Ovary (tissue), 7 donors: ENCODE measurements at regions not wholly inside any gene's neighbourhood (a gene's known extent, or its start where the extent isn't known, plus 50 kb on each side); places are given as distances from the start of the nearest gene placed in this dataset.

Experiments
- DNase-seq, 5 donors: peaks; one replicate each; pipeline ENCODE4 v3.0.0-alpha.2; 2019 to 2020
- H3K27ac ChIP-seq, 2 donors: fragments of 200-600 bp; one replicate each; pipeline versions ENCODE4 v1.5.1 to v1.8.0; 2019 to 2022
- H3K27me3 ChIP-seq: fragments of 200-600 bp; one replicate; pipeline ENCODE4 v1.8.0; 2022
- H3K36me3 ChIP-seq: fragments of 200-600 bp; sonication (generic); one replicate; pipeline ENCODE4 v1.5.1; 2019
- H3K4me1 ChIP-seq: one replicate; pipeline ENCODE4 v1.8.1; 2013; ENCODE audit warnings: mild to moderate bottlenecking, moderate library complexity; ENCODE audit not compliant: insufficient read depth
- H3K4me3 ChIP-seq: fragments of 200-600 bp; sonication (generic); one replicate; pipeline ENCODE4 v1.5.1; 2017
- H3K9me3 ChIP-seq, 2 donors: fragments of 200-600 bp in 1 of 2; sonication (generic) in 1 of 2; one replicate each; pipeline versions ENCODE4 v1.5.1 to v1.8.1; 2013 to 2019; ENCODE audit warnings: mild to moderate bottlenecking in 1 of 2, moderate library complexity in 1 of 2
- EP300 ChIP-seq: sonication (generic); formaldehyde crosslinking; IDR thresholded peaks from one replicate; pipeline ENCODE4 v1.6.1; 2017; ENCODE audit warnings: antibody characterized with exemption
- POLR2A ChIP-seq: fragments of 450-650 bp; IDR thresholded peaks from one replicate; pipeline ENCODE4 v1.6.1; 2017; ENCODE audit warnings: antibody characterized with exemption, mild to moderate bottlenecking, moderate library complexity
- WGBS, 3 donors: extraction: QIAGEN DNeasy Blood & Tissue Kit in 1 of 3; methylation state at CpG; one replicate each; pipeline versions ENCODE4 v1.1.5 to v1.1.7; 2013 to 2017; 5-methylcytosine and 5-hydroxymethylcytosine counted together
- intact Hi-C, 4 donors: fragments of 100-400 bp; cut with DNase I; formaldehyde crosslinking; loops; one replicate each; pipeline versions ENCODE4 v1.11.0 to v1.15.1; 2022 to 2023
- TF ChIP-seq, protein P1 (sequence below), 3 donors: fragments of 450-650 bp in 2 of 3; fragments of 200-600 bp in 1 of 3; IDR thresholded peaks; one replicate each; pipeline versions ENCODE4 v1.5.1 to v1.8.0; 2016 to 2022; ENCODE audit warnings: antibody characterized with exemption in 3 of 3, mild to moderate bottlenecking in 1 of 3
- donor health status: DM: no; HTN: no; CAD: no; lungs with moderate emphysema.
- donor health status: DM: no; HTN: no; CAD: no.
- donor health status: Bipolar disorder and iron deficiency.
- donor health status: DM: no; HTN: no; CAD: no.
- donor health status: DM: yes; HTN: yes; CAD: no.

- no peaks in the 10 kb centered on the region for H3K27me3 ChIP-seq
- TF ChIP-seq, protein P1, sequence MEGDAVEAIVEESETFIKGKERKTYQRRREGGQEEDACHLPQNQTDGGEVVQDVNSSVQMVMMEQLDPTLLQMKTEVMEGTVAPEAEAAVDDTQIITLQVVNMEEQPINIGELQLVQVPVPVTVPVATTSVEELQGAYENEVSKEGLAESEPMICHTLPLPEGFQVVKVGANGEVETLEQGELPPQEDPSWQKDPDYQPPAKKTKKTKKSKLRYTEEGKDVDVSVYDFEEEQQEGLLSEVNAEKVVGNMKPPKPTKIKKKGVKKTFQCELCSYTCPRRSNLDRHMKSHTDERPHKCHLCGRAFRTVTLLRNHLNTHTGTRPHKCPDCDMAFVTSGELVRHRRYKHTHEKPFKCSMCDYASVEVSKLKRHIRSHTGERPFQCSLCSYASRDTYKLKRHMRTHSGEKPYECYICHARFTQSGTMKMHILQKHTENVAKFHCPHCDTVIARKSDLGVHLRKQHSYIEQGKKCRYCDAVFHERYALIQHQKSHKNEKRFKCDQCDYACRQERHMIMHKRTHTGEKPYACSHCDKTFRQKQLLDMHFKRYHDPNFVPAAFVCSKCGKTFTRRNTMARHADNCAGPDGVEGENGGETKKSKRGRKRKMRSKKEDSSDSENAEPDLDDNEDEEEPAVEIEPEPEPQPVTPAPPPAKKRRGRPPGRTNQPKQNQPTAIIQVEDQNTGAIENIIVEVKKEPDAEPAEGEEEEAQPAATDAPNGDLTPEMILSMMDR (IDR thresholded peaks at IDR 0.05) = no peak
- TF ChIP-seq EP300 (no peak), POLR2A (no peak)
- intact Hi-C loops = no loop called here
- no peaks in the 10 kb centered on the region for H3K36me3 ChIP-seq
- no peak for DNase-seq
- 67 to 80% (median 72%) methylated on average over 4 of the region's 4 CpGs for WGBS, 3 donors
- no peaks in the 10 kb centered on the region for H3K9me3 ChIP-seq
- H3K4me1 ChIP-seq = no peaks in the 10 kb centered on the region
- H3K4me3 ChIP-seq = no peak overlapping the region
- H3K27ac ChIP-seq = no peak overlapping the region
Measured at GRCh38 chr4:181846934-181847333, 396.3 kb upstream of the TENM3 start.

GRCh38 chr4:181848357-181848756, 394.8 kb upstream of the TENM3 start:
- H3K27ac ChIP-seq = no peak overlapping the region
- intact Hi-C loops = no loop called here
- no peaks in the 10 kb centered on the region for H3K9me3 ChIP-seq
- H3K4me3 ChIP-seq = no peak overlapping the region
- no peak for DNase-seq
- H3K27me3 ChIP-seq = no peaks in the 10 kb centered on the region
- no peak for TF ChIP-seq EP300
- TF ChIP-seq, protein P1 (IDR thresholded peaks at IDR 0.05) = no peak
- no peak for TF ChIP-seq POLR2A
- H3K36me3 ChIP-seq = no peaks in the 10 kb centered on the region
- 90 to 93% (median 91%) methylated on average over 6 of the region's 6 CpGs for WGBS, 3 donors
- no peaks in the 10 kb centered on the region for H3K4me1 ChIP-seq

GRCh38 chr4:181849472-181849871, 393.7 kb upstream of the TENM3 start:
- WGBS, 3 donors = 50 to 58% (median 56%) methylated on average over 2 of the region's 2 CpGs

DNA sequence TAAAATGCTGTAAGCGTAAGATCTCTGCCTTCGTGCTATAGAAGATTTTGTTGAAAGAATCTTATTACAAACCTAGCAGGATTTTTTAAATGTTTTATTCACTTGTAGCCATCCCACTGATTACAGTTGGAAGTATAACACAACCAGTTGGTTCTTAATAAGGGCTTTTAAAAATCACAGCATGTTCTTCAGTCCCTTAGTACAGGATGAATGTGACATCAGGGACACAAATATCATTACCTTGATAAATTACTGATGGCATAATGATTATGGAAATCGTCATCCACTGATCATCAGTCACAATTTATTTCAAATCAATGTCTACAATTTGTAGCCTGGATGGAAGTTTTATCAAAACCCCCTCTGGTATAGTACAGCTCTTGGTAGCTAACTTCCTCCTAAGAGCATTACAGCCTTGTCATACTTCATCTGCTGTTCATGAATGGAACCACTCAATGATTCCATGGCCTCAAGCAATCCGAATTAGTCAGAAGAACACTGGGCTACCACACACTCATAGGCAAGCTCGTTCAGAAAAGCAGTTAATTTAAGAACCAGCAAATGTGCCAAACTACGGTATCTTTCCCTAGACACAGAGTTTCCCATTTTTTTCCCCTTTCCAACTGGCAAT, 389.2 kb upstream of the TENM3 start:
- no peak for TF ChIP-seq EP300
- TF ChIP-seq, protein P1 (IDR thresholded peaks at IDR 0.05) = no peak
- TF ChIP-seq POLR2A = no peak
- no peak overlapping the region for H3K27ac ChIP-seq
- DNase-seq = no peak
- no peaks in the 10 kb centered on the region for H3K27me3 ChIP-seq
- no peaks in the 10 kb centered on the region for H3K9me3 ChIP-seq
- no peaks in the 10 kb centered on the region for H3K4me1 ChIP-seq
- H3K4me3 ChIP-seq = no peak overlapping the region
- intact Hi-C loops = no loop called here
- 81 to 87% (median 84%) methylated on average over 6 of the region's 6 CpGs for WGBS, 3 donors
- H3K36me3 ChIP-seq = no peaks in the 10 kb centered on the region

More at GRCh38 chr4:181849472-181849871, 393.7 kb upstream of the TENM3 start:
- DNase-seq = no peak
- no peak overlapping the region for H3K27ac ChIP-seq
- TF ChIP-seq, protein P1 (IDR thresholded peaks at IDR 0.05) = no peak
- no peak for TF ChIP-seq EP300
- TF ChIP-seq POLR2A = no peak
- no peak overlapping the region for H3K4me3 ChIP-seq
- no peaks in the 10 kb centered on the region for H3K4me1 ChIP-seq
- intact Hi-C loops = no loop called here
- H3K9me3 ChIP-seq = no peaks in the 10 kb centered on the region
- H3K27me3 ChIP-seq = no peaks in the 10 kb centered on the region
- H3K36me3 ChIP-seq = no peaks in the 10 kb centered on the region
